Neural cell (in vitro differentiated cells): ENCODE measurements at regions not wholly inside any gene's neighbourhood (a gene's known extent, or its start where the extent isn't known, plus 50 kb on each side); places are given as distances from the start of the nearest gene placed in this dataset.

Source experiments
- H2AFZ ChIP-seq: fragments of 200-600, 300-800 bp; sonication (generic), shearing (Covaris generic); 2 replicates; pipeline ENCODE4 v1.6.0; 2014; ENCODE audit warnings: low read depth, mild to moderate bottlenecking, antibody characterized with exemption, low read length, moderate library complexity
- H3F3A ChIP-seq: fragments of 200-600 bp; shearing (Covaris generic); 2 replicates; pipeline ENCODE4 v1.6.1; 2016; ENCODE audit warnings: mild to moderate bottlenecking, moderate library complexity, mixed read lengths, antibody characterized with exemption, low read length; ENCODE audit not compliant: insufficient read depth, poor library complexity, severe bottlenecking
- H3K27ac ChIP-seq: fragments of 200-600, 300-800 bp; sonication (generic), shearing (Covaris generic); 2 replicates; pipeline ENCODE4 v1.5.1; 2014; ENCODE audit warnings: mild to moderate bottlenecking, low read length, moderate library complexity
- H3K27me3 ChIP-seq: fragments of 300-800, 200-600 bp; sonication (generic), shearing (Covaris generic); 2 replicates; pipeline ENCODE4 v1.6.0; 2014; ENCODE audit warnings: mild to moderate bottlenecking, low read depth, low read length, moderate library complexity; ENCODE audit not compliant: insufficient read depth
- H3K36me3 ChIP-seq: fragments of 300-800, 200-600 bp; sonication (generic), shearing (Covaris generic); 2 replicates; pipeline ENCODE4 v1.5.1; 2014; ENCODE audit warnings: mild to moderate bottlenecking, antibody characterized with exemption, low read length, moderate library complexity; ENCODE audit not compliant: insufficient read depth
- H3K4me2 ChIP-seq: fragments of 300-800, 200-600 bp; sonication (generic), shearing (Covaris generic); 2 replicates; pipeline ENCODE4 v1.6.0; 2014; ENCODE audit warnings: mild to moderate bottlenecking, low read length
- H3K4me3 ChIP-seq: fragments of 300-800, 200-600 bp; sonication (generic), shearing (Covaris generic); 2 replicates; pipeline ENCODE4 v1.5.1; 2014; ENCODE audit warnings: mild to moderate bottlenecking, low read length, moderate library complexity
- H3K79me2 ChIP-seq: fragments of 200-600 bp; shearing (Covaris generic); replicated peaks from 2 replicates; pipeline ENCODE4 v1.6.0; 2014; ENCODE audit warnings: mild to moderate bottlenecking, low read length, moderate library complexity; ENCODE audit not compliant: insufficient read depth
- H3K9ac ChIP-seq: fragments of 300-800, 200-600 bp; sonication (generic), shearing (Covaris generic); 2 replicates; pipeline ENCODE4 v1.6.1; 2016; ENCODE audit warnings: mild to moderate bottlenecking, low read length, mixed read lengths
- H3K9me2 ChIP-seq: fragments of 200-600 bp; shearing (Covaris generic); 2 replicates; pipeline ENCODE4 v1.6.1; 2016; ENCODE audit warnings: mild to moderate bottlenecking, low read length, mixed read lengths; ENCODE audit not compliant: insufficient read depth
- H3K9me3 ChIP-seq: fragments of 200-600, 300-800 bp; sonication (generic), shearing (Covaris generic); 2 replicates; pipeline ENCODE4 v1.6.1; 2016; ENCODE audit warnings: mild to moderate bottlenecking, mixed run types, low read length, moderate library complexity, mixed read lengths
- H4K20me1 ChIP-seq: fragments of 200-600 bp; shearing (Covaris generic); 2 replicates; pipeline ENCODE4 v1.6.1; 2016; ENCODE audit warnings: mild to moderate bottlenecking, mixed run types; ENCODE audit not compliant: insufficient read depth
- CTCF ChIP-seq: fragments of 450-650 bp; IDR thresholded peaks from 2 replicates; pipeline ENCODE4 v1.5.1; 2014; ENCODE audit warnings: antibody characterized with exemption, mild to moderate bottlenecking, moderate library complexity; ENCODE audit not compliant: poor library complexity, severe bottlenecking
- EP300 ChIP-seq: fragments of 450-650 bp; conservative IDR thresholded peaks from 2 replicates; pipeline ENCODE4 v1.6.1; 2014; ENCODE audit warnings: antibody characterized with exemption, mild to moderate bottlenecking, moderate library complexity; ENCODE audit not compliant: poor library complexity, severe bottlenecking
- EZH2 ChIP-seq: fragments of 200-600, 300-800 bp; shearing (Covaris generic), sonication (generic); IDR thresholded peaks from 2 replicates; pipeline ENCODE4 v1.6.1; 2014; ENCODE audit warnings: antibody characterized with exemption, low read length, borderline replicate concordance, mild to moderate bottlenecking; ENCODE audit not compliant: insufficient read depth, poor library complexity, severe bottlenecking
- MXI1 ChIP-seq: fragments of 450-650 bp; conservative IDR thresholded peaks from 2 replicates; pipeline ENCODE4 v1.6.1; 2014; ENCODE audit warnings: antibody characterized with exemption, mild to moderate bottlenecking; ENCODE audit not compliant: poor library complexity, severe bottlenecking
- POLR2AphosphoS5 ChIP-seq: IDR thresholded peaks from 2 replicates; pipeline ENCODE4 v1.6.1; 2012
- RAD21 ChIP-seq: fragments of 450-650 bp; conservative IDR thresholded peaks from 2 replicates; pipeline ENCODE4 v1.6.1; 2014; ENCODE audit warnings: antibody characterized with exemption, mild to moderate bottlenecking, moderate library complexity
- REST ChIP-seq: IDR thresholded peaks from 2 replicates; pipeline ENCODE4 v1.6.1; 2012; ENCODE audit warnings: borderline replicate concordance
- SMC3 ChIP-seq: fragments of 450-650 bp; conservative IDR thresholded peaks from 2 replicates; pipeline ENCODE4 v1.6.1; 2014; ENCODE audit warnings: antibody characterized with exemption, mild to moderate bottlenecking, moderate library complexity; ENCODE audit not compliant: poor library complexity
- TAF1 ChIP-seq: IDR thresholded peaks from 2 replicates; pipeline ENCODE4 v1.6.1; 2012; ENCODE audit warnings: low read depth

- no peaks in the 10 kb centered on the region for H3K9me3 ChIP-seq
- no peaks in the 10 kb centered on the region for H3K9me2 ChIP-seq
- H3K79me2 ChIP-seq: no peaks in the 10 kb centered on the region
- H3K27ac ChIP-seq: no peak overlapping the region
- no peaks in the 10 kb centered on the region for H3F3A ChIP-seq
- H3K9ac ChIP-seq: no peak overlapping the region
- no peak overlapping the region for H2AFZ ChIP-seq
- H4K20me1 ChIP-seq: no peaks in the 10 kb centered on the region
- H3K4me3 ChIP-seq: no peak overlapping the region
- TF ChIP-seq REST: no peak
- no peak for TF ChIP-seq MXI1
- TF ChIP-seq RAD21: no peak
- no peak for TF ChIP-seq EZH2
- no peak for TF ChIP-seq CTCF
- H3K27me3 ChIP-seq: no peaks in the 10 kb centered on the region
- no peak overlapping the region for H3K4me2 ChIP-seq
- no peaks in the 10 kb centered on the region for H3K36me3 ChIP-seq
Observed at GRCh38 chr22:48475661-48476345, 1351.9 kb downstream of the BRD1 start.

GRCh38 chr22:48474881-48475280 is 1352.8 kb downstream of the BRD1 start:
- H3K9me3 ChIP-seq: no peaks in the 10 kb centered on the region
- no peaks in the 10 kb centered on the region for H3K9me2 ChIP-seq
- no peaks in the 10 kb centered on the region for H4K20me1 ChIP-seq
- H2AFZ ChIP-seq: no peak overlapping the region
- H3K4me3 ChIP-seq: no peak overlapping the region
- H3K9ac ChIP-seq: no peak overlapping the region
- no peaks in the 10 kb centered on the region for H3F3A ChIP-seq
- no peaks in the 10 kb centered on the region for H3K27me3 ChIP-seq
- no peaks in the 10 kb centered on the region for H3K79me2 ChIP-seq
- H3K27ac ChIP-seq: no peak overlapping the region
- H3K36me3 ChIP-seq: no peaks in the 10 kb centered on the region
- no peak for TF ChIP-seq TAF1
- TF ChIP-seq RAD21: no peak
- TF ChIP-seq CTCF: no peak
- no peak for TF ChIP-seq EP300
- no peak for TF ChIP-seq SMC3
- TF ChIP-seq REST: no peak
- no peak for TF ChIP-seq EZH2
- TF ChIP-seq MXI1: no peak
- TF ChIP-seq POLR2AphosphoS5: no peak
- no peak overlapping the region for H3K4me2 ChIP-seq
